B cell (primary cell): ENCODE measurements at regions not wholly inside any gene's neighbourhood (a gene's known extent, or its start where the extent isn't known, plus 50 kb on each side); places are given as distances from the start of the nearest gene placed in this dataset.

Experiments used
- ATAC-seq: fragments of 200-7000 bp; cut with Tn5 transposase; one replicate; pipeline ENCODE4 v1.10.0; 2021; ENCODE audit warnings: low read depth, mild to moderate bottlenecking, moderate number of reproducible peaks, moderate library complexity
- CTCF ChIA-PET: fragments of 350-600 bp; sonication (Branson Sonifier 250); formaldehyde crosslinking; loops from one replicate; lab custom pipeline; 2021; ENCODE audit warnings: antibody characterized with exemption, inconsistent platforms; lab: Charles Lee
- POLR2A ChIA-PET: fragments of 350-600 bp; sonication (Branson Sonifier 250); formaldehyde crosslinking; loops from one replicate; lab custom pipeline; 2021; ENCODE audit warnings: antibody characterized with exemption; lab: Charles Lee
- DNase-seq: peaks from one replicate; pipeline ENCODE4 v3.0.0; 2013
- H2AFZ ChIP-seq: 2 replicates; pipeline ENCODE4 v1.6.1; 2012; ENCODE audit warnings: mild to moderate bottlenecking, low read depth, low read length; ENCODE audit not compliant: insufficient read depth, poor library complexity, severe bottlenecking
- H3K27ac ChIP-seq, 2 donors: 1 replicate in 1 of 2; 2 replicates in 1 of 2; pipeline ENCODE4 v1.5.1; 2012 to 2013; ENCODE audit warnings: low read length in 2 of 2, mild to moderate bottlenecking in 2 of 2, moderate library complexity in 1 of 2
- H3K27me3 ChIP-seq, 4 experiments: fragments of 200-600 bp in 1 of 4; sonication (generic) in 1 of 4; replicated peaks in 1 of 4; 1 replicate in 2 of 4; 2 replicates in 2 of 4; pipeline versions ENCODE4 v1.6.1 to v1.7.0; 2013 to 2016; ENCODE audit warnings: low read length in 3 of 4, mild to moderate bottlenecking in 2 of 4, mixed read lengths in 1 of 4, moderate library complexity in 1 of 4; ENCODE audit not compliant: insufficient read depth in 4 of 4, control insufficient read depth in 3 of 4; ENCODE audit errors: control extremely low read depth in 1 of 4
- H3K36me3 ChIP-seq, 2 experiments: replicated peaks in 1 of 2; 1 replicate in 1 of 2; 2 replicates in 1 of 2; pipeline versions ENCODE4 v1.6.1 to v1.7.1; 2013; ENCODE audit warnings: low read length in 1 of 2; ENCODE audit not compliant: insufficient read depth in 2 of 2, control insufficient read depth in 1 of 2; ENCODE audit errors: control extremely low read depth in 1 of 2, extremely low read depth in 1 of 2
- H3K4me1 ChIP-seq, 2 donors: fragments of 200-600 bp in 1 of 2; sonication (generic) in 1 of 2; 1 replicate in 1 of 2; 2 replicates in 1 of 2; pipeline versions ENCODE4 v1.5.1 to v1.6.1; 2013 to 2017; ENCODE audit warnings: low read length in 2 of 2; ENCODE audit not compliant: control insufficient read depth in 2 of 2, insufficient read depth in 2 of 2
- H3K4me2 ChIP-seq: replicated peaks from 2 replicates; pipeline ENCODE3; 2012; ENCODE audit warnings: mild to moderate bottlenecking, low read depth, low read length; ENCODE audit not compliant: poor library complexity, severe bottlenecking
- H3K4me3 ChIP-seq, 5 experiments: fragments of 200-600 bp in 1 of 5; sonication (generic) in 1 of 5; 1 replicate in 3 of 5; 2 replicates in 2 of 5; pipeline versions ENCODE4 v1.5.1 to v1.7.0; 2011 to 2016; ENCODE audit warnings: low read length in 4 of 5, mild to moderate bottlenecking in 4 of 5, low read depth in 2 of 5, control low read depth in 1 of 5, moderate library complexity in 1 of 5; ENCODE audit not compliant: insufficient read depth in 1 of 5; ENCODE audit errors: control extremely low read depth in 1 of 5, extremely low read depth in 1 of 5
- H3K79me2 ChIP-seq: fragments of 200-600 bp; sonication (generic); one replicate; pipeline ENCODE4 v1.6.0; 2016; ENCODE audit warnings: low read length; ENCODE audit not compliant: control insufficient read depth, insufficient read depth
- H3K9ac ChIP-seq: fragments of 200-600 bp; sonication (generic); 2 replicates; pipeline ENCODE4 v1.6.1; 2017; ENCODE audit warnings: mild to moderate bottlenecking, low read length, moderate library complexity
- H3K9me3 ChIP-seq, 3 donors: one replicate each; pipeline versions ENCODE4 v1.6.1 to v1.7.1; 2013; ENCODE audit warnings: low read length in 2 of 3; ENCODE audit not compliant: control insufficient read depth in 2 of 3, insufficient read depth in 1 of 3; ENCODE audit errors: control extremely low read depth in 1 of 3
- H4K20me1 ChIP-seq: 2 replicates; pipeline ENCODE4 v1.6.0; 2012; ENCODE audit warnings: mild to moderate bottlenecking, low read length; ENCODE audit not compliant: insufficient read depth, control insufficient read depth, poor library complexity, severe bottlenecking
- H3K27ac Mint-ChIP-seq: one replicate; pipeline ENCODE4 v1.8.0; 2021; ENCODE audit warnings: mixed read lengths
- H3K27me3 Mint-ChIP-seq: one replicate; pipeline ENCODE4 v1.8.0; 2021; ENCODE audit warnings: mixed read lengths
- H3K4me1 Mint-ChIP-seq: one replicate; pipeline ENCODE4 v1.8.0; 2021; ENCODE audit warnings: mixed read lengths
- H3K4me3 Mint-ChIP-seq: one replicate; pipeline ENCODE4 v1.8.0; 2021; ENCODE audit warnings: mixed read lengths
- H3K9me3 Mint-ChIP-seq: one replicate; pipeline ENCODE4 v1.8.0; 2022; ENCODE audit warnings: mixed read lengths; ENCODE audit not compliant: insufficient read depth
- EZH2 ChIP-seq: IDR thresholded peaks from 2 replicates; pipeline ENCODE4 v1.6.1; 2012; ENCODE audit warnings: borderline replicate concordance, low read depth, mild to moderate bottlenecking, moderate library complexity, low read length; ENCODE audit not compliant: insufficient read depth, poor library complexity, severe bottlenecking
- WGBS: methylation state at CpG from one replicate; pipeline ENCODE4 v1.1.5; 2013; ENCODE audit warnings: missing lambda C conversion rate; ENCODE audit not compliant: insufficient coverage; 5-methylcytosine and 5-hydroxymethylcytosine counted together
- intact Hi-C: fragments of 100-400 bp; cut with micrococcal nuclease; formaldehyde crosslinking; loops from one replicate; pipeline ENCODE4 v1.10.0; 2022
- TF ChIP-seq, protein P1 (sequence below): fragments of 200-600 bp; IDR thresholded peaks from one replicate; pipeline ENCODE4 v1.8.0; 2022; ENCODE audit warnings: antibody characterized with exemption, mild to moderate bottlenecking

DNA sequence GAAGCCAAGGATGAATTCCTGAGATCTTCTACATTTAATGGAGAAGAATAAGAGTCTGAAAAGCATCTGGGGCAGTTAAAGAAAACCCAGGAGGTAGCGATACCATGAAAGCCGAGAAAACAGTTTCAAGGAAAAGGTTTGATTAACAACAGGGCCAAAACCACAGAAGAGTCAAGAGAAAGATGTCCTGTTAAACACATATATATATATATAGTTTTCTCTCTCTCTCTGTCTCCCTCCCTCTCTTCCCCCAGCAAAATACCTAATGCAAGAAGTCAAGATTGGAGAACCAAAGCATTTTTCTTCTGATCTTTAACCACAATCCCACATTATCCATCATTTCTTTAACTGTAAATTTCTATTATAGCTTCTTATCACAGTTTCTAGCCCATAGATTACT, 261.4 kb downstream of the SNX13 start:
- Mint-ChIP-seq H3K27me3 (no peaks in the 10 kb centered on the region), H3K4me1 (no peaks in the 10 kb centered on the region), H3K4me3 (no peak overlapping the region), H3K9me3 (no peaks in the 10 kb centered on the region), H3K27ac (no peak overlapping the region)
- TF ChIP-seq EZH2 = no peak
- TF ChIP-seq, protein P1, sequence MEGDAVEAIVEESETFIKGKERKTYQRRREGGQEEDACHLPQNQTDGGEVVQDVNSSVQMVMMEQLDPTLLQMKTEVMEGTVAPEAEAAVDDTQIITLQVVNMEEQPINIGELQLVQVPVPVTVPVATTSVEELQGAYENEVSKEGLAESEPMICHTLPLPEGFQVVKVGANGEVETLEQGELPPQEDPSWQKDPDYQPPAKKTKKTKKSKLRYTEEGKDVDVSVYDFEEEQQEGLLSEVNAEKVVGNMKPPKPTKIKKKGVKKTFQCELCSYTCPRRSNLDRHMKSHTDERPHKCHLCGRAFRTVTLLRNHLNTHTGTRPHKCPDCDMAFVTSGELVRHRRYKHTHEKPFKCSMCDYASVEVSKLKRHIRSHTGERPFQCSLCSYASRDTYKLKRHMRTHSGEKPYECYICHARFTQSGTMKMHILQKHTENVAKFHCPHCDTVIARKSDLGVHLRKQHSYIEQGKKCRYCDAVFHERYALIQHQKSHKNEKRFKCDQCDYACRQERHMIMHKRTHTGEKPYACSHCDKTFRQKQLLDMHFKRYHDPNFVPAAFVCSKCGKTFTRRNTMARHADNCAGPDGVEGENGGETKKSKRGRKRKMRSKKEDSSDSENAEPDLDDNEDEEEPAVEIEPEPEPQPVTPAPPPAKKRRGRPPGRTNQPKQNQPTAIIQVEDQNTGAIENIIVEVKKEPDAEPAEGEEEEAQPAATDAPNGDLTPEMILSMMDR = no peak
- H3K9me3 ChIP-seq = no peaks in the 10 kb centered on the region
- H2AFZ ChIP-seq = no peak overlapping the region
- H3K4me3 ChIP-seq = no peak overlapping the region
- ChIA-PET CTCF (interaction anchor here (7.7 kb wide), 1 partner anchor 666 kb away, joined by 69 read pairs; no protein-coding TSS in a partner anchor), POLR2A (no interaction called here)
- H3K27me3 ChIP-seq = no peaks in the 10 kb centered on the region
- no peak overlapping the region for H3K4me2 ChIP-seq
- no peaks in the 10 kb centered on the region for H3K36me3 ChIP-seq
- no peaks in the 10 kb centered on the region for H4K20me1 ChIP-seq
- DNase-seq = no peak
- H3K79me2 ChIP-seq = no peaks in the 10 kb centered on the region
- intact Hi-C loops = loop anchor here (10.0 kb wide), 1 partner anchor 694 kb away; no protein-coding TSS in a partner anchor
- no CpG with 5 or more reads among the region's 2 CpGs for WGBS
- H3K27ac ChIP-seq = no peak overlapping the region
- no peaks in the 10 kb centered on the region for H3K4me1 ChIP-seq
- no peak for ATAC-seq
- H3K9ac ChIP-seq = no peak overlapping the region

DNA sequence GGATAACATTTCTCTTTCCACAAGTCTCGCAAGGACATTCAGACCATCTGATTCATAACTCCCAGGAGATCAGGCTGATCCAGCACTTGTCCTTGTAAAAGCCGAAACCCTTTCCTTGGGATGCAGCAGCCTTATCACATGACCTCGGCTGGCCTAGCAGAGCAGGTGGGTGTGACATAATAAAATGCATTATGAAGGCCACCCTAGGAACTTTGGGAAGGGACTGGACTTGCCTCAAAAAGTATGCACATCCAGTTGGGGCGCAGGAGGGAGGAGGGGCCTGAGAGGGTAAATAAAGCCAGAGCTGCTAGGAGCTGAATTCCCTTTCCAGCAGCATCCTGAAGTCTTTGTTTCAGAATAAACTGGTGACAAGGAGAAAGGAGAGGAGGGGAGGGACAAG, 260.8 kb downstream of the SNX13 start:
- no peak overlapping the region for H3K27ac ChIP-seq
- no peak overlapping the region for H3K4me2 ChIP-seq
- Mint-ChIP-seq H3K27me3 (no peaks in the 10 kb centered on the region), H3K27ac (no peak overlapping the region), H3K4me3 (no peak overlapping the region), H3K9me3 (no peaks in the 10 kb centered on the region), H3K4me1 (no peaks in the 10 kb centered on the region)
- TF ChIP-seq, protein P1 = no peak
- TF ChIP-seq EZH2 = no peak
- no peak for ATAC-seq
- WGBS = 100% methylated on average over 2 of the region's 4 CpGs
- CTCF ChIA-PET = interaction anchor here (1.4 to 7.7 kb wide), 4 partner anchors 11 to 672 kb away, joined by 3 to 69 read pairs (median 10); no protein-coding TSS in a partner anchor
- no peaks in the 10 kb centered on the region for H4K20me1 ChIP-seq
- H3K36me3 ChIP-seq = no peaks in the 10 kb centered on the region
- H3K9me3 ChIP-seq = no peaks in the 10 kb centered on the region
- no peak overlapping the region for H2AFZ ChIP-seq
- H3K79me2 ChIP-seq = no peaks in the 10 kb centered on the region
- intact Hi-C loops = loop anchor here (10.0 kb wide), 1 partner anchor 695 kb away; no protein-coding TSS in a partner anchor
- no peak overlapping the region for H3K9ac ChIP-seq
- POLR2A ChIA-PET = no interaction called here
- H3K4me3 ChIP-seq = no peak overlapping the region
- H3K4me1 ChIP-seq = no peaks in the 10 kb centered on the region
- DNase-seq = no peak
- no peaks in the 10 kb centered on the region for H3K27me3 ChIP-seq
